Suprapubic skin (tissue), 3 donors: ENCODE measurements at regions not wholly inside any gene's neighbourhood (a gene's known extent, or its start where the extent isn't known, plus 50 kb on each side); places are given as distances from the start of the nearest gene placed in this dataset.

Experiments used
- CTCF ChIP-seq, 2 donors: fragments of 200-600 bp in 1 of 2; fragments of 450-650 bp in 1 of 2; sonication (generic) in 1 of 2; IDR thresholded peaks; one replicate each; pipeline ENCODE4 v1.5.1; 2016 to 2019; ENCODE audit warnings: antibody characterized with exemption in 2 of 2, mild to moderate bottlenecking in 1 of 2, moderate library complexity in 1 of 2
- EP300 ChIP-seq: sonication (generic); formaldehyde crosslinking; IDR thresholded peaks from one replicate; pipeline ENCODE4 v1.6.1; 2017; ENCODE audit warnings: antibody characterized with exemption

- no peak for TF ChIP-seq EP300
- no peak for TF ChIP-seq CTCF (IDR thresholded peaks at IDR 0.05)
These were observed 70.5 kb downstream of the NPAP1 start for GRCh38 chr15:24746094-24746493.
